ENCODE measurements at regions not wholly inside any gene's neighbourhood (a gene's known extent, or its start where the extent isn't known, plus 50 kb on each side); places are given as distances from the start of the nearest gene placed in this dataset.

GRCh38 chr4:57435300-57435699, 325.1 kb upstream of the IGFBP7 start:
- H3K9me3 ChIP-seq (ENCODE audit: control insufficient read depth, insufficient read depth, low read length) = no peaks in the 10 kb centered on the region
- H3K4me1 ChIP-seq (ENCODE audit: insufficient read depth, low read length) = no peaks in the 10 kb centered on the region
- no peaks in the 10 kb centered on the region for H3K36me3 ChIP-seq (ENCODE audit: insufficient read depth, low read length)
- no peak overlapping the region for H3K9ac ChIP-seq (ENCODE audit: low read depth, low read length)

- Histone ChIP-seq H3K4me1 (ENCODE audit: insufficient read depth, low read length) (no peaks in the 10 kb centered on the region), H3K9ac (ENCODE audit: low read depth, low read length) (no peak overlapping the region), H3K36me3 (ENCODE audit: insufficient read depth, low read length) (no peaks in the 10 kb centered on the region), H3K9me3 (ENCODE audit: control insufficient read depth, insufficient read depth, low read length) (no peaks in the 10 kb centered on the region)
Measured at GRCh38 chr4:57430726-57431125, 320.5 kb upstream of the IGFBP7 start.

GRCh38 chr4:57426779-57427395, 316.7 kb upstream of the IGFBP7 start:
- Histone ChIP-seq H3K36me3 (ENCODE audit: insufficient read depth, low read length) (no peaks in the 10 kb centered on the region), H3K4me1 (ENCODE audit: insufficient read depth, low read length) (no peaks in the 10 kb centered on the region), H3K9ac (ENCODE audit: low read depth, low read length) (no peak overlapping the region), H3K9me3 (ENCODE audit: control insufficient read depth, insufficient read depth, low read length) (peaks cover 8% of the 10 kb centered on the region; the same call in 1 of the 2 replicates)

GRCh38 chr4:57425610-57426009, 315.4 kb upstream of the IGFBP7 start:
- Histone ChIP-seq H3K36me3 (ENCODE audit: insufficient read depth, low read length) (no peaks in the 10 kb centered on the region), H3K9me3 (ENCODE audit: control insufficient read depth, insufficient read depth, low read length) (peaks cover 10% of the 10 kb centered on the region; the same call in 1 of the 2 replicates), H3K9ac (ENCODE audit: low read depth, low read length) (no peak overlapping the region), H3K4me1 (ENCODE audit: insufficient read depth, low read length) (no peaks in the 10 kb centered on the region)

DNA sequence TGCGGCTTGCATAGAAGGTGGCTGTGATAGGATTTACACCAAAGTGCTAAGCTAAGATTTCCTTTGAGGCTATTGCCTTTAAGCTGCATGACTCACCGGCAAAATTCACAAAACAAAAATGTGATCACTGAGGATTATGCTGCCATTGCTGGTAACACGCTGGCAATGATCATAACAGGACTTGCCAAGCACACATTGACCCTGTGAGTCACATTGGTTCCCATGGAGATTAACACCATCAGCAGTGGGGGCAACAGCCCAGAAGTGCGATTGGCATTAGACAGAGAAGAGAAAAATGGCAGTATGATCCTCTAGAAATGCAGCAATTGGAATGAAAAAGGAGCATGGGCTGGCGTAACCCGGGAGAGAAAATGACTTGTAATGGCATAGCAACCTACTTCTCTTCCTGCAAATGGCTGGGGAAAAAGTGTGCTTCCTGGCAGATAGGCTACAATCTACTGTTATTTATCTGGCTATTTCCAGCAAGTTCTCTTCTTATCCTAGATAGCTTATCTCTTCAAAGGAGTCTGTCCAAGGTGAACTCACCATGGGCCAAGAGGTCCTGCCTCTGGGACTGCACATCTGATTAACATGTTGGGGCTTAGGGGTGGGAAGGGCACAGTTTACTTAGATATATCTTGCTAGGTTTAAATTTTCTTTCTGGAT, 314.2 kb upstream of the IGFBP7 start:
- H3K4me1 ChIP-seq (ENCODE audit: insufficient read depth, low read length) = no peaks in the 10 kb centered on the region
- H3K9ac ChIP-seq (ENCODE audit: low read depth, low read length) = no peak overlapping the region
- peaks cover 10% of the 10 kb centered on the region; the same call in 1 of the 2 replicates for H3K9me3 ChIP-seq (ENCODE audit: control insufficient read depth, insufficient read depth, low read length)
- H3K36me3 ChIP-seq (ENCODE audit: insufficient read depth, low read length) = no peaks in the 10 kb centered on the region

- peaks cover 7% of the 10 kb centered on the region; the same call in 1 of the 2 replicates for H3K9me3 ChIP-seq (ENCODE audit: control insufficient read depth, insufficient read depth, low read length)
- no peaks in the 10 kb centered on the region for H3K36me3 ChIP-seq (ENCODE audit: insufficient read depth, low read length)
- no peaks in the 10 kb centered on the region for H3K4me1 ChIP-seq (ENCODE audit: insufficient read depth, low read length)
- H3K9ac ChIP-seq (ENCODE audit: low read depth, low read length) = no peak overlapping the region
Measured at GRCh38 chr4:57418133-57418532, 307.9 kb upstream of the IGFBP7 start.

DNA sequence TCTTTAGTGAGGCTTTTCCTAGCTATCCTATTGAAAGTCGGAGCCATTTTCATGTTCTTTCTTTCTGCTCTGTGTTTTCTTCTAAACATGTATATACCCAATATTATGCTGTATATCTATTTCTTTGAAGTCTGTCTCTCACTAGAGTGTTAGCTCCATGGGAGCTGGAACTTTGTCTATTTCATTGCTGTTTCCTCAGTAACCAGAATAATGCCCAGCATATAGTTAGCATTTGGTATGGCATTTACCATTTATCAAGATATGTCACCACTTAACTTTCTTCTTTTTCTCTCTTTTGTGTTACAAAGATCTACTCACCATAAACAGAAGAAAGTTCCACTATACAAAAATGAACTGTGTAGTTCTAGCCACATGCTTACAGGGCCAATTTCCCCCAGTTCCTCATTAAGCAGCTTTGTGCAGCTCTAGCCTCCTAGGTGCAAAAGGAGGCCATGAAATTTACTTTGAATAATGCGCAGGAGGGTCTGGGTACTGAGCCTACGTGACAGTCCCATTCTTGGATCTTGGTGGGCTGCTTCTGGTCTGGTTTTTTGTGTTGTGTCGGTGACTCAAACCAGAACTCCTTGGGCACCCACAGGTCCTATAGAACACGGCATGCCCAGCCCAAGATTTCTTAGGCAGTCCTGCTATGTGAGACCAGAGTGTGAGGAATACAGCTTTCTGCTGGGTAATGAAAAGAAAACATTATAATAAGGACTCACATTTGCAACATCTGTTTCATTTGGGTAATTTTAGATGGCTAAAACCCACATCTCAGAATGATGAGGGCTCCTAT, 302.3 kb upstream of the IGFBP7 start:
- H3K9me3 ChIP-seq (ENCODE audit: control insufficient read depth, insufficient read depth, low read length) = no peaks in the 10 kb centered on the region
- no peaks in the 10 kb centered on the region for H3K4me1 ChIP-seq (ENCODE audit: insufficient read depth, low read length)
- no peaks in the 10 kb centered on the region for H3K36me3 ChIP-seq (ENCODE audit: insufficient read depth, low read length)
- no peak overlapping the region for H3K9ac ChIP-seq (ENCODE audit: low read depth, low read length)

GRCh38 chr4:57410331-57411052, 300.3 kb upstream of the IGFBP7 start:
- H3K9ac ChIP-seq (ENCODE audit: low read depth, low read length) = no peak overlapping the region
- no peaks in the 10 kb centered on the region for H3K4me1 ChIP-seq (ENCODE audit: insufficient read depth, low read length)
- H3K9me3 ChIP-seq (ENCODE audit: control insufficient read depth, insufficient read depth, low read length) = no peaks in the 10 kb centered on the region
- H3K36me3 ChIP-seq (ENCODE audit: insufficient read depth, low read length) = no peaks in the 10 kb centered on the region

GRCh38 chr4:57405359-57405758, 295.2 kb upstream of the IGFBP7 start:
- Histone ChIP-seq H3K4me1 (ENCODE audit: insufficient read depth, low read length) (no peaks in the 10 kb centered on the region; the same call in 1 of the 2 replicates), H3K36me3 (ENCODE audit: insufficient read depth, low read length) (no peaks in the 10 kb centered on the region), H3K9me3 (ENCODE audit: control insufficient read depth, insufficient read depth, low read length) (no peaks in the 10 kb centered on the region), H3K9ac (ENCODE audit: low read depth, low read length) (no peak overlapping the region)

- H3K4me1 ChIP-seq (ENCODE audit: insufficient read depth, low read length) = no peaks in the 10 kb centered on the region; the same call in 1 of the 2 replicates
- no peaks in the 10 kb centered on the region for H3K36me3 ChIP-seq (ENCODE audit: insufficient read depth, low read length)
- H3K9me3 ChIP-seq (ENCODE audit: control insufficient read depth, insufficient read depth, low read length) = no peaks in the 10 kb centered on the region
- no peak overlapping the region for H3K9ac ChIP-seq (ENCODE audit: low read depth, low read length)
Measured at GRCh38 chr4:57404483-57404882, 294.3 kb upstream of the IGFBP7 start.

DNA sequence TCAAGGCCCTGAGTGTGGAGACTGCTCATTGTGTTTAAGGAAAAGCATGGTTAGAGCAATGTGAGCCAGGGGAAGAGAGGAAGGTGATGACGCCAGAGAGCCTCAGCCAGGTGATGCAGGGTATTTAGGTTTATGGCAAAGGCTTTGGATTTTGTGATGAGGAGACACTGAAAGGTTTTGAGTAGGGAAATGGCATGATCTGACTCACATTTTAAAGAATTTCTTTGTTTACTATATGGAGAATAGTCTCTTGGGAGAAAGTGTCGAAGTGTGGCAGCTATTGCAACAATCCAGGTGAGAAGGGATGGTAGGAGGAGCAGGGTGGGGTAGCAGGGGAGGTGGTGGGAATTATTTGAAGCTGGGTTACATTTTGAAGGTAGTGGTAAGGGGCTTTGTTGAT, 293.4 kb upstream of the IGFBP7 start:
- no peaks in the 10 kb centered on the region for H3K36me3 ChIP-seq (ENCODE audit: insufficient read depth, low read length)
- no peaks in the 10 kb centered on the region for H3K9me3 ChIP-seq (ENCODE audit: control insufficient read depth, insufficient read depth, low read length)
- no peak overlapping the region for H3K9ac ChIP-seq (ENCODE audit: low read depth, low read length)
- no peaks in the 10 kb centered on the region; the same call in 1 of the 2 replicates for H3K4me1 ChIP-seq (ENCODE audit: insufficient read depth, low read length)

GRCh38 chr4:57401586-57401985, 291.4 kb upstream of the IGFBP7 start:
- no peaks in the 10 kb centered on the region for H3K9me3 ChIP-seq (ENCODE audit: control insufficient read depth, insufficient read depth, low read length)
- no peaks in the 10 kb centered on the region for H3K36me3 ChIP-seq (ENCODE audit: insufficient read depth, low read length)
- H3K4me1 ChIP-seq (ENCODE audit: insufficient read depth, low read length) = no peaks in the 10 kb centered on the region; the same call in 1 of the 2 replicates
- no peak overlapping the region for H3K9ac ChIP-seq (ENCODE audit: low read depth, low read length)

- peaks cover 9% of the 10 kb centered on the region for H3K9me3 ChIP-seq (ENCODE audit: control insufficient read depth, insufficient read depth, low read length)
- no peak overlapping the region for H3K9ac ChIP-seq (ENCODE audit: low read depth, low read length)
Measured at GRCh38 chr4:57378766-57379165, 268.6 kb upstream of the IGFBP7 start.

DNA sequence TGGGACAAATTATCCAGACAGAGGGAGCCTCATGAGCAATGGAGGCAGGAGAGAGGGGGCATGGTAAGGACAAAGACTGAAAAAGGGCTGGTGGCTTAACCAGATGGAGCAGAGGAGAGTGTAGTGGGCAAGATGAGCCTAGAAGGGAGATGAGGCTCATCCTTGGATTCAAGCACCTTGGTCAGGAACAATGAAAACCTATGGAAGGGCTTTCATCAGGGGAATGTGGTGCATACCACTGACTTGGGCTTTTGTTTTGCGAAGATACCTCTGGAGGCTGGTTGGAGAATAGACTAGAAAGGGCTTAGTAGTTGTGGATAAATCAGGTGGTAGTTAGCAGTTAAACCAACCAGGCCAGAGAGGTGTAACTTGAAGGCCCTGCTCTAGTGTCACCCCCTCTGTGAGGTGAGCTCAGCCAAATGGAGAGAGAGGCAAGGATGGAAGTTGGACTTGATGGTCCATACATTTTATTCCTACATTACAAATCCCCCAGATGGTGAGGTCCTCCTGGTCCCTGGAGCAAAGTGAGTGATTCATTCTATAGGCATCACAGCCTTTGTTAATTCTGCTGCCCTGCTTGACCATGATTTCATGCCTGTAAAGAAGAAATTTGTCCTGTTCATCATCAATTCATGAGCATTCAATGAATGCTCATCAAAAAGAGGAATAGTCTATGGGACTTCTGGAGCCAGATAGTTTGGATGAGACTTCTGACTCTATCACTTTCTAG, 264.8 kb upstream of the IGFBP7 start:
- Histone ChIP-seq H3K9ac (ENCODE audit: low read depth, low read length) (no peak overlapping the region), H3K9me3 (ENCODE audit: control insufficient read depth, insufficient read depth, low read length) (peaks cover 9% of the 10 kb centered on the region), H3K4me1 (ENCODE audit: insufficient read depth, low read length) (no peaks in the 10 kb centered on the region), H3K36me3 (ENCODE audit: insufficient read depth, low read length) (no peaks in the 10 kb centered on the region)

More at GRCh38 chr4:57378766-57379165, 268.6 kb upstream of the IGFBP7 start:
- H3K36me3 ChIP-seq (ENCODE audit: insufficient read depth, low read length) = no peaks in the 10 kb centered on the region
- H3K4me1 ChIP-seq (ENCODE audit: insufficient read depth, low read length) = no peaks in the 10 kb centered on the region

Data from ES-I3 (cell line).